Heart left ventricle (tissue), 13 donors: ENCODE measurements at regions not wholly inside any gene's neighbourhood (a gene's known extent, or its start where the extent isn't known, plus 50 kb on each side); places are given as distances from the start of the nearest gene placed in this dataset.
"Not testable (repeated sequence)": the region's sequence is repeated elsewhere in the genome, so short reads cannot be mapped to it uniquely, and the experiment has no call there.

Experiments used
- POLR2A ChIP-seq, 2 donors: fragments of 450-650 bp; IDR thresholded peaks; one replicate each; pipeline ENCODE4 v1.6.1; 2017; ENCODE audit warnings: antibody characterized with exemption in 2 of 2, mild to moderate bottlenecking in 2 of 2, moderate library complexity in 2 of 2
- TF ChIP-seq, protein P1 (sequence below), 12 donors: fragments of 200-600 bp; sonication (generic) in 4 of 12; IDR thresholded peaks; one replicate each; pipeline versions ENCODE4 v1.5.0 to v1.8.0; 2018 to 2022; ENCODE audit warnings: antibody characterized with exemption in 12 of 12, mild to moderate bottlenecking in 5 of 12
- donor health status: ischemic (EF 13 %, LVEDD 7.1; RV severe dilation, severe dysfunction).
- donor health status: DM: no; HTN: yes; CAD: no.
- donor health status: DM: no; HTN: no; CAD: no.
- donor health status: ischemic (EF 25% LVEDD 6.9; RV normal size, moderate dysfunction).
- donor health status: ischemic (EF 25% LVEDD 5.7; RV mildly dilated, moderate dysfunction).
- donor health status: ischemic (EF 35%, LVEDD 5.7; RV mildly dilated, moderate dysfunction).
- donor health status: nonischemic (EF 11% LVEDD 7.7; RV severe dilation, severe dysfunction).
- donor health status: DM: yes; HTN: yes; CAD: no.
- donor health status: PGD.
- donor health status: ischemic (EF 29% LVEDD 5.4; RV normal size, mild dysfunction).
- donor health status: nonischemic (EF 23%, LVEDD 6.1; RV moderate dilation, normal function).

DNA sequence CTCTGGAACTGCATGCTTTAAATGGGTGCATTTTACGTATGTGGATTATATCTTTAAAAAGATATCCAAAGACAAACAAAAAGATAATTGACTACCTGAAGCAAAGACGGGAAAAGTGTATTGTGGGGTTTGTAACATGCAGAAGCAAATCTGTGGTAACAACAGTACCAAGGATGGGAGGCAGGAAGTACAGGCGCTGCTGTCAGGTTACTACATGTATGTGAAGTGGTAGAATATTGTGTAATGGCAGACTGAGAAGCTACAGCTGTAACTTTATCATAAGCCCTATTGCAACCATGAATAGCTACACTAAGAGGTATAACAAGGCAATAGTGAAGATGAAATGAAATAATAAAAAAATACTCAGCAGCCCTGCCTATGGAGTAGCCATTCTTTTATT is 192.7 kb downstream of the NPIPB11 start:
- not testable (repeated sequence) for TF ChIP-seq POLR2A (IDR thresholded peaks at IDR 0.05)
- TF ChIP-seq, protein P1, sequence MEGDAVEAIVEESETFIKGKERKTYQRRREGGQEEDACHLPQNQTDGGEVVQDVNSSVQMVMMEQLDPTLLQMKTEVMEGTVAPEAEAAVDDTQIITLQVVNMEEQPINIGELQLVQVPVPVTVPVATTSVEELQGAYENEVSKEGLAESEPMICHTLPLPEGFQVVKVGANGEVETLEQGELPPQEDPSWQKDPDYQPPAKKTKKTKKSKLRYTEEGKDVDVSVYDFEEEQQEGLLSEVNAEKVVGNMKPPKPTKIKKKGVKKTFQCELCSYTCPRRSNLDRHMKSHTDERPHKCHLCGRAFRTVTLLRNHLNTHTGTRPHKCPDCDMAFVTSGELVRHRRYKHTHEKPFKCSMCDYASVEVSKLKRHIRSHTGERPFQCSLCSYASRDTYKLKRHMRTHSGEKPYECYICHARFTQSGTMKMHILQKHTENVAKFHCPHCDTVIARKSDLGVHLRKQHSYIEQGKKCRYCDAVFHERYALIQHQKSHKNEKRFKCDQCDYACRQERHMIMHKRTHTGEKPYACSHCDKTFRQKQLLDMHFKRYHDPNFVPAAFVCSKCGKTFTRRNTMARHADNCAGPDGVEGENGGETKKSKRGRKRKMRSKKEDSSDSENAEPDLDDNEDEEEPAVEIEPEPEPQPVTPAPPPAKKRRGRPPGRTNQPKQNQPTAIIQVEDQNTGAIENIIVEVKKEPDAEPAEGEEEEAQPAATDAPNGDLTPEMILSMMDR (IDR thresholded peaks at IDR 0.05), result not testable (repeated sequence)
